Epithelial cell of prostate (primary cell): ENCODE measurements at regions not wholly inside any gene's neighbourhood (a gene's known extent, or its start where the extent isn't known, plus 50 kb on each side); places are given as distances from the start of the nearest gene placed in this dataset.
"Not testable (repeated sequence)": the region's sequence is repeated elsewhere in the genome, so short reads cannot be mapped to it uniquely, and the experiment has no call there.

ENCODE experiments used
- DNase-seq: peaks from one replicate; pipeline ENCODE4 v3.0.0-alpha.2; 2011; ENCODE audit warnings: low read depth, low spot score
- H3K27ac ChIP-seq: fragments of 450-650 bp; 2 replicates; pipeline ENCODE4 v1.5.1; 2017; ENCODE audit warnings: mild to moderate bottlenecking

GRCh38 chr2:57207191-57207590, 839.4 kb upstream of the VRK2 start:
- DNase-seq = no peak
- no peak overlapping the region for H3K27ac ChIP-seq

DNA sequence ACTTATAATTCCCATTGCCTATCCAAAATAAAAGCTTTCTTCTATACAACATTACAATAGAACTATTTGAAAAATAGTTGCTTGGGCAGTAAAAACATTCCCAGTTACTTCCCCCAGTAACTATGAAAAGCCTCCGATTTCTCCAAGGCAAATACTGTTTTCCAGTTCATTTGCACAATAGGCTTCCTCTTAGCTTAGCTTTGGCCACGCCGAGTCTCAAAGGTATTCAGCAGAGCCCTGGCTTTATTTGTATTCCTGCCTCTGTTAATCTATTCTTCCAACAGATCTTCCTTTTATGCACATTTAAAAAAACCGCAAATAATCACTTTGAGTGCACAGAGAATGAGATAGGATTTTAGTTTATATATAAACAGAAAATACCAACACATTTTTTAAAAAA, 836.8 kb upstream of the VRK2 start:
- no peak for DNase-seq
- no peak overlapping the region for H3K27ac ChIP-seq

GRCh38 chr2:57210855-57211254, 835.8 kb upstream of the VRK2 start:
- DNase-seq = no peak
- H3K27ac ChIP-seq = no peak overlapping the region

GRCh38 chr2:57217013-57217412, 829.6 kb upstream of the VRK2 start:
- no peak for DNase-seq
- no peak overlapping the region for H3K27ac ChIP-seq

DNA sequence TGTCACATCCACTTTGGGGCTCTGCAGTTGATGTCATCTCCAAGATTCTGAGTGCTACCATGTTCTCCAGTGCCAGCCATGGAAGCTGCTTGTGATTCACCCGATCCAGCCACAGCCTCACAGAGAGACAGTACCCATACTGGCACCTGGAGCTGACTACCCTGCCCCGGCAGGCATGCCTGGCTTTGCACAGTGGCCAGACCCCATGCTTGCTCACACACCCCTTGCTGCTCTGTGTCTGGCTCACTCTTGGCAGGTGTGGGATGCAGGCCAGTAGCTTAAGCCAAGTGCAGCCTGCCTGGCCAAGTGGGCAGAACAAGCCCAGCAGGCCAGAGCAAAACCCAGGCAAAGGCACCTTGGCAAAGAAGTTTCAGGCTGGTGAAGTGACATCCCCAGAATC, 828.4 kb upstream of the VRK2 start:
- no peak for DNase-seq
- no peak overlapping the region for H3K27ac ChIP-seq

GRCh38 chr2:57229706-57230105, 816.9 kb upstream of the VRK2 start:
- DNase-seq, H3K27ac ChIP-seq: not testable (repeated sequence)

DNA sequence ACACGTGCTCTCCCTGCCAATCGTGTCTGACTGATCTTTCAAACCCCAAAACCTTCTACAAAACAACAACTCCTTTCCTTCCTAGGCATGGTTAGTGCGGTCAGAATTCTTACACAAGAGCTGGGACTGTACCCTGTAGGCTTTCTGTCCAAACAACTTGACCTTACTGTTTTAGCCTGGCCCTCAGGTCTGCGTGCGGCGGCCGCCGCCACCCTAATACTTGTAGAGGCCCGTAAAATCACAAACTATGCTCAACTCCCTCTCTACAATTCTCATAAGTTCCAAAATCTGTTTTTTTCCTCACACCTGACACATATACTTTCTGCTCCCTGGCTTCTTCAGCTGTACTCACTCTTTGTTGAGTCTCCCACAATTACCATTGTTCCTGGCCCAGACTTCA, 814.3 kb upstream of the VRK2 start:
- not testable (repeated sequence) for H3K27ac ChIP-seq

GRCh38 chr2:57251495-57251894, 795.1 kb upstream of the VRK2 start:
- H3K27ac ChIP-seq, DNase-seq: not testable (repeated sequence)

More for the DNA sequence above, 814.3 kb upstream of the VRK2 start:
- not testable (repeated sequence) for DNase-seq

DNA sequence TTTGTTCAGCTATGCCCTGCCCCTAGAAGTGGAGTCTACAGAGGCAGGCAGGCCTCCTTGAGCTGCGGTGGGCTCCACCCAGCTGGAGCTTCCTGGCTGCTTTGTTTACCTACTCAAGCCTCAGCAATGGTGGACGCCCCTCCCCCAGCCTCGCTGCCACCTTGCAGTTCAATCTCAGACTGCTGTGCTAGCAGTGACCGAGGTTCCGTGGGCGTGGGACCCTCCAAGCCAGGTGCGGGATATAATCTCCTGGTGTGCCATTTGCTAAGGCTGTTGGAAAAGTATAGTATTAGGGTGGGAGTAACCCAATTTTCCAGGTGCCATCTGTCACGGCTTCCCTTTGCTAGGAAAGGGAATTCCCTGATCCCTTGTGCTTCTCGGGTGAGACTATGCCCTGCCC, 770.2 kb upstream of the VRK2 start:
- H3K27ac ChIP-seq, DNase-seq: not testable (repeated sequence)

- no peak for DNase-seq
- no peak overlapping the region for H3K27ac ChIP-seq
Measured at GRCh38 chr2:57278451-57278850, 768.2 kb upstream of the VRK2 start.

DNA sequence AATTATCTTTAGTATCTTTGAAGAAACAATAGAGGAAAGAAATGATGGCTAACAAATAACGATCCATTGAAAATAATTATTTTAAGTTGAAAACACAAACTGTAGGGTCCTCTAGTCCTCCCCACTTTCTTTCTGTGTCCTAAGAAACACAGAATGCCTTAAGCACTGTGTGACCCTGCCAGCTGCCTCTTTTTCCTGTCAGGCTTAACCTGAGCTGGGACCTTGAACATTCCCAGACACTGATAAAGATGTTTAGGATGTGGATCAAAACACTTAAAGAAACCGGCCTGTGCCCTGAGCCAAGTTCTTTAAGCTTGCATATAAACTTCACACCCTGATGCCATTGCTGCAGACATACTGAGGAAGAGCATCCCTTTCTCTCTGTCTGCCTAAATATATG, 755.4 kb upstream of the VRK2 start:
- no peak for DNase-seq
- no peak overlapping the region for H3K27ac ChIP-seq

DNA sequence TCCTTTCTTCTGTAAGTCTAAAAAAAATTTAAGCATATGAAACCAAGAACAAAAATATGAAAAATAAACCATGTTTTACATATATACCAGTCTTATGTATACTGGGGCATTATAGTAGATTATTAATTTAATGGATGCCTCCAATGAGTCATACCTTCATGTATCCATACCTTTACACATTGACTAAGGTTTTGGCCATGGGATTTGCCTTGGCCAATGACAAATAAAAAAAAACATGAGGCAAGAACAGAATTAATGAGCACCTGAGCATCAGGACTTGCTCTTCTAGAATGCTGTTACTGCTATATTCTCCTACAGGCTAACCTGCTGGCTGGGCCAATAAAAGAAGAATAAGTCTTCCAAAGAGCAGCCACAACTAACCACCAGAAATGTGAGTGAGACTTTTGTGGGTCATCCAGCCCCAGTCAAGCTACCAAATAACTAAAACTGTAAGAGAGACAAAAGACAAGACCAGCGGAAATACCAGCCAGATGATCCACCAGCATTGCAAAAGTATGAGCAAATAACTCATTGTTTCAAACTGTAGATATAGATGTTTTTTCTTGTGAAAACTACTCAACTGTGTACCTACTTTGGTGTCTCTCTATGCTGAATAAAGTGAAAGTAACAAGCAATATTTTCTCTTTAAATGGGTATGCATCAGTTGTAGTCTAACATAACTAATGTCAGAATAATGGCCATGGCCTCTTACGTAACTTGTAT, 749.6 kb upstream of the VRK2 start:
- H3K27ac ChIP-seq = peak overlapping the region; percentile 14
- peak; percentile 29 for DNase-seq

DNA sequence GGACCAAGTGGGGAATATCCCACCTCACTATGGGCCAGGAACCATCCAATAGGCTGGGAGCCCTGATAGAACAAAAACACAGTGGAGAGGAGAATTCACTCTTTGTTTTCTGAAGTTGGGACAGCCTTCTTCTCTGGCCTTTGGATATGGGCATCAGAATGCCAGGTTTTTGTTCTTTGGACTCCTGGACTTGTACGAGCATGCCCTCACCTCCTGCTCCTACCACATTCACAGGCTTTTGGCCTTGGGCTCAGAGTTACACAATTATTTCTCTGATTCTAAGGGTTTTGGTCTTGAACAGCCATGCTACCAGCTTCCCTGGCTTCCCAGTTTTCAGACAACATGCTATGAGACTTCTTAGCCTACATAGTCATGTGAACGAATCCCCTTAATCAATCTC, 732.9 kb upstream of the VRK2 start:
- no peak overlapping the region for H3K27ac ChIP-seq
- DNase-seq = no peak

GRCh38 chr2:57314682-57315081, 731.9 kb upstream of the VRK2 start:
- no peak overlapping the region for H3K27ac ChIP-seq
- no peak for DNase-seq

DNA sequence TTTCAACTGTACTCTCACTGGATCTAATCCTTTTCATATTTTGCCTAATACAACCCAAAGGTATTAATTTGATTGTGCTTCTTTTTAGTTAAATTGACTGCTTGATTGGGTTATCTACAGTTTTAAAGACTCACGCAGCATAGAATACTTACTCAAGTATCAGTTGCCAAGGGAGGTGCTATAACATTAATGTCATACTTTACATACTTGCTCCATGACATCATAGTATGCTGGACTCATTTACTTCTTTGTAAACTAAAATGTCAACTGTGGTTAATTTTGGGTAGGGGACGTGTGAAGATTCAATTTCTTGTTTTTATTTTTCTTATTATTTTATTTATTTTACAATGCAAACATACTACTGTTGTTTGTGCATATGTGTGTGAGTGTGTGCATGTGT, 716.2 kb upstream of the VRK2 start:
- no peak overlapping the region for H3K27ac ChIP-seq
- DNase-seq = no peak

GRCh38 chr2:57333221-57333620, 713.4 kb upstream of the VRK2 start:
- H3K27ac ChIP-seq = no peak overlapping the region
- DNase-seq = no peak

GRCh38 chr2:57343391-57344006, 703.1 kb upstream of the VRK2 start:
- peak; percentile 14 for DNase-seq
- H3K27ac ChIP-seq = no peak overlapping the region

DNA sequence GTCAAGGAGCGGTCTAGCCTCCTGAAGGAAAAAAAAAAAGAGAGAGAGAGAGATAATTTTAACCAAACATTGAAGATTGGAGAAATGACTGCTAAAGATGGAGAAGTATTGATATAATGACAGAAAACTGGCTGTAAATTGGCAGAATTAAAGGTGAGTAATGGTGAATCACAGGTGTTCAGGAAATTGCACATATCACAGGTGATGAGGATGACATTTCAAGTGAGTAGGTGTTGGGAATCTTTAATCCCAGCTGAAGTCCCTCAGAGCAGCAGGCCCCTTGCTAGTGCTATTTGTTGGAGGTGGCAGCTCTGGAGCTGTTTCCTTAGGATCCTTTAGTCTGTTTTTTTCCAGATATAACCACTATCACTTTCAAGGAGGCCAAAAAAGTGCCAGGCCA, 678.4 kb upstream of the VRK2 start:
- H3K27ac ChIP-seq = no peak overlapping the region
- no peak for DNase-seq

GRCh38 chr2:57370882-57371585, 675.6 kb upstream of the VRK2 start:
- DNase-seq = no peak
- no peak overlapping the region for H3K27ac ChIP-seq

- DNase-seq = no peak
- peak overlapping the region; percentile 34 for H3K27ac ChIP-seq
Measured at GRCh38 chr2:57372237-57372984, 674.2 kb upstream of the VRK2 start.

- peak; percentile 50 for DNase-seq
- H3K27ac ChIP-seq = peak overlapping the region; percentile 34
Measured at GRCh38 chr2:57373530-57373929, 673.1 kb upstream of the VRK2 start.
